OCI-M1 (cell line): ENCODE measurements at regions not wholly inside any gene's neighbourhood (a gene's known extent, or its start where the extent isn't known, plus 50 kb on each side); places are given as distances from the start of the nearest gene placed in this dataset.

Source experiments
- DNase-seq: peaks from one replicate; lab custom pipeline; 2025; lab: John Stamatoyannopoulos, UW

DNA sequence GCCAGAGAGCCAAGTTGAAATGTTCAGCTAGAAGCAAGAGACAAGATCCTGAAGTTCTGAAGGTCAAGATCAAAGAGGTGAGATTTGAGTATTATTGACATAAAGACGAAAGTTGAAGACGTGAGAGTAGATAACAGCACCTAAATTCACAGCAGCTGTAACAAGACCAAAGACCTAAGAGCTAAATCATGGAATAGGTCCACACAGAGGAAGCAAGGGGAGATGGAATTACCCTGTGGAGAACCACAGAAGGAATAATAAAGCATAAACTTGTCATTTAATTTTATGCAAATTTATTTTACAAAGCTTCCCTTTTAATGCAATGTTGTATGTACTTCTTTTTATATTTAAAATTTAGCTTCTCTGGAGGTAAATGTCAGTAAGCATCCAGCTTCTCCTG, 523.7 kb downstream of the NR2F1-AS1 start:
- DNase-seq = no peak

DNA sequence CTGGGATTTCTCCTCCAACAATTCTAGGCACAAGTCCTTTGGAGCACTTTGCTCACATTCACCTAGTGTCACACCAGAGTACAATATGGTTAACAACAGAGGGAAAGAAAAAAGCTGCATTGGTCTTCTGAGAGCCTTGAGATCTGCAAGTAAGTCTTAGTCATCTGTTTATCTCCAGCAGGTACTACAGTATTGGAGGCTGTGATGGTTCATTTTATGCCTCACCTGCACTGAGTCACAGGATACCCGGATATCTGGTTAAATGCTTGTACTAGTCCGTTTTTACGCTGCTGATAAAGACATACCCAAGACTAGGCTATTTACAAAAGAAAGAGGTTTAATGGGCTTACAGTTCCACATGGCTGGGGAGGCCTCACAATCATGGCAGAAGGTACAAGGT, 525.0 kb downstream of the NR2F1-AS1 start:
- DNase-seq = no peak

DNA sequence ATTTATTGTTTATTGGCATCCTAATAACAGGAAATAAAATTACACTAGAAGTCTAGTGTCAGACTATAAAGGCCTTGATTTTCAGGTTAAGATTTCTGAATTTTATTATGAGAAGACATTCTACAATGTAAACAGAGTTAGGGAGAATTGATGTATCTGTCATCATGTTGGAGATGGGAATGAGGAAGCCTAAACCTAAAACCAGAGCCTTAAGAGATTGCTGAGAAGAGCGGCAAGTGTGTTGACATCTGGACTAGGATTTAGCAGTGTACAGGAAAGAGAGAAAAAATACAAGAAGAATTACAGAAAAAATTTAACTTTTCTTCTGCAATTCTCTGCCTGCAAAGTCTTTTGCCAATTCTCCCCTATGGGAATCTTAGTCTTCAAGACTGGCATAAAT, 525.5 kb downstream of the NR2F1-AS1 start:
- no peak for DNase-seq

DNA sequence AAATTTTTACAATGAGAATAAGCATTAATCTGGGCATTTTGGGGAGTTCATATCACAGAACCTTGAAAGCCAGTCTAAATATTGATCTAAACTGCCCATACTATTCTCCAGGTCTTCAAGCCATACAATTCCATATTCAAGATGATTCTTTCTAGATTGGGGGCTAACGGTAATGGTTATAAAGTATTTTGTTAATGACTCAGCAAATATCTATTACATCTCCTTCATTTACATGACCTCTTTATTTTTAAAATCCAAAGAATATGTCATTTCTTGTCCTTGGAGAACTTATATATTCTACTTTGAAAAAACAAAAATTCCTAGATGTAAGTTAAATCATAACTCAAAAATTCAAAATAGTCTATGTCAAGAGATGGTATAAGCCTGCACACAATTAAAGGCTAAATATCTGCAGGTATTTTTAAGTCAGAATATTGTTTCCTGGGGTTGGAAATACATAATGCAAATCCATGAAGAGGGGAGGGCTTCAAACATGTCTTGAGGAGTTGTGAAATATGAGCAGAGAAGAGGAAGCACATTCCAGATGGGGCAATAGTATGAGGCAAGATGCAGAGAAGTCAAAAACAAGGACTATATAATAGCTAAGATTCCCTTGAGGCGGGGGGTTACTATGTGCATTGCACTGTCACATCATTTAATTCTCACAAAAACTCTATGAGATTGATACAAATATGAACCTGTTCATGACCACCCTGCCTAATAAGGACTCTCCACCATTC, 526.4 kb downstream of the NR2F1-AS1 start:
- DNase-seq = peak; percentile 29

DNA sequence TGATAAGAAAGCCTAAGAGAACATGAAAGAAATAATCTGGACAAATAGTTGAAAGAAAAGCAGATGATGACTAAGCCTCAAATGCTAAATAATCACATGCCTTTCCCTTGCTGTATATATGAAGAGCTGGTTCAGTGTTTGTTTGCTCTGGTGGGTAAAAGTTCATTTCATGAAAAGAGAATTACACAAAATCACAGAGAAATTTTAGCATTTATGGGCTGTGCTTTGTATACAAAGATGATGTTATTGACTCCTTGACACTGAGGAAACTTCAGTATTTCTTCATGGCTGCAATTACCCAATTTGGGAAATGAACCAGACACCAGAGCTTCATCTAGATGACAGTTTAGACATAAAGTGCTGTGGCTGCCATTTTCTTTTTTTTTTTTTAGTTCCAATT, 527.2 kb downstream of the NR2F1-AS1 start:
- no peak for DNase-seq

DNA sequence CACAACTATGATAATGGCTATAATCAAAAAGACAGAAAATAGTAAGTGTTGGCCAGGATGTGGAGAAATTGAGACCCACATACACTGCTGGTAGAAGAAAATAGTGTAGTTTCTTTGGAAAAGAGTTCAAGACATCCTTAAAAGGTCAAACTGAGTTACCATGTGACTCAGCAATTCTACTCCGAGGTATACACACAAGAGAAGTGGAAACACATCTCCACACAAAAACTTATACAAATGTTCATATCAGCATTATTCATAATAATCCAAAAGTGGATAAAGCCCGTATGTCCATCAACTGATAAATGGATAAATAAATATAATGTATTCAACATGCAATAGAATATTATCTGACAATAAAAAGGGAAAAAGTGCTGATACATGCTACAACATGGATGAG, 532.2 kb downstream of the NR2F1-AS1 start:
- no peak for DNase-seq

DNA sequence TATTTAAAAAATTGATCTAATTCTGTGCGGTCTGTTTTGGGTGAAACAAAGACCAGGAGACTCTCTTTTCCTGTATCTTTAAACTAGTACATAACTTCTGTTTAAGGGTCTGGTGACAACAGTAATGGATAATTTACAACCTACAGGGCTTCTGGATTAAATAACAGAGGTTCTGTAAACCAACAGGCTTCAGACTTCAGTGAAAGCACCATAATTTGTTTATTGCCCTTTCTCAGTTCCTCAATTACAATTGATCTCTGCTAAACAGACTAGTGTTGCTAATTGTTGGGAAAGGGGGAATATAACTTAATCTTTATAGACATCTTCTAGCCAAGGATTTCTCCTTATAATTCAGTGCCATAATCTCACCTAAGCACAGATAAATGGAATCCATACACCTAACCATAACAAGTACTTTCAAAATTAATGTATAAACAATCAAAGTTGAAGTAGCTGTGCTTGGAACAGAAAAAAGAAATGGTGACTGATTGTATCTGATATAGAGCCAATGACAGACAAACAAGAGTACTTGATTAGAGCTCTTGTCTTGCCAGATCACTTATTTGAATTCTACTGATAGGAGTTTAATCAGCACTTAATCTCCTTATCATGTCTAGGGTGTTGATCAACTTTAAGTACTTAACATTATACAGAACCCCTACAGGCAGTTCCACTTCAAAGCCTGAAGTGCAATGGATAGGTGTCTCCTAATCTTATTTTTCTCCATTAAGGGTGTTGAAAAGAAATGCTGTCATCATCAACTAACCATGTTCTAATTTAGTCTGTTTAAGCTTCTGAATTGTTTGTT, 536.0 kb downstream of the NR2F1-AS1 start:
- DNase-seq = no peak

DNA sequence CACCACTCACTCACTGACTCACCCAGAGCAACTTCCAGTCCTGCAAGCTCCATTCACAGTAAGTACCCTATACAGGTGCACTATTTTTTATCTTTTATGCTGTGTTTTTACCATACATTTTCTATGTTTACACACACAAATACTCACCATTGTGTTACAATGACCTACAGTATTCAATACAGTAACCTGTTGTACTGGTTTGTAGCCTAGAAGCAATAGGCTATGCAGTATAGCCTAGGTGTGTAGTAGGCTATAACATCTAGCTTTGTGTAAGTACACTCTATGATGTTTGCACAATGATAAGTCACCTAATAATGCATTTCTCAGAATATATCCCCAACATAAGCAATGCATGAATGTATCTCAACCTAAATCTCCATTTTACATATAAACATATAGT, 541.1 kb downstream of the NR2F1-AS1 start:
- DNase-seq = no peak

DNA sequence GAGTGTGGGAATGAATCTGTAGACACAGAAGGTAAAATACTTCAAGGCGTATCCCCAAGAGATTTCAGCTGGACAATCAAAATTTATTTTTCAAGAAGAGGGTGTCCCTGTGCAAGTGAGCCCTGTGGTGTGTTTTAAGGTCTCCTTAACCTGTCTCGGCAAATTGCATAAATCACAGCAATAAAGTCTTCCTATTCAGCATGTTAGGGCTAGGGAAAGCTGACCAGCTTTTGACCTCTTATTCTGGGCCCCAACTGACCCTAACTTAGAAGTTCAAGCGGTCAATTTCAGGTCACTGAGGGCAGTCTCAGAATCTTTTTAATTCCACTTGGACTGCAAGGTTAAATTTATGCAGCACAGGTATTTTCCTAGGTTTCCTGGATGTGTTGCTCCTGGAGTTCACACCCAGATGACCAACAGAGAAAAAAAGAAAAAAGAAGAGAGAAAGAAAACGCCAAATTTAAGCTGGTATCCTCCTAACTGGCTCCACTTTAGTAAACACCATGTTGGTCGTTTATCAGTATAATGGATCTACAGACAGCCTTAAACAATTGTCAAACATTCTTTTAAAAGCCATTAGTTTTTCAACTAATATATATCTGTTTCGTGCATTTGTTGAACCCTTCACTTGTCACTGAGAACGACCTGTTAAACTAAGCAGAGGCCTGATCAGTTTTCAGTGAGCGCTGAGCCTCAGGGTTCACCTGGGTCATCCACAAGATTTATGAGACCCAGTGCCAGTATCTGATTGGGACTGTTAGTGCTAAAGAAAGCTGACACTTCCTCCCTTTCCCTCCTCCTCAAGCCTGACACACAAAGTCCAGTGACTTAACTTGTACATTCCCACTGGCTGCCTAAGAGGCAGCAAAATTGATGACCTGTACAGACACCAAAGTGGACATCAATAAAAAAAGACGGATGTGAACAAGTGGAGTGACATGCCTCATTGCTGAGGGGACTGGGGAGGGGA, 546.1 kb downstream of the NR2F1-AS1 start:
- no peak for DNase-seq

DNA sequence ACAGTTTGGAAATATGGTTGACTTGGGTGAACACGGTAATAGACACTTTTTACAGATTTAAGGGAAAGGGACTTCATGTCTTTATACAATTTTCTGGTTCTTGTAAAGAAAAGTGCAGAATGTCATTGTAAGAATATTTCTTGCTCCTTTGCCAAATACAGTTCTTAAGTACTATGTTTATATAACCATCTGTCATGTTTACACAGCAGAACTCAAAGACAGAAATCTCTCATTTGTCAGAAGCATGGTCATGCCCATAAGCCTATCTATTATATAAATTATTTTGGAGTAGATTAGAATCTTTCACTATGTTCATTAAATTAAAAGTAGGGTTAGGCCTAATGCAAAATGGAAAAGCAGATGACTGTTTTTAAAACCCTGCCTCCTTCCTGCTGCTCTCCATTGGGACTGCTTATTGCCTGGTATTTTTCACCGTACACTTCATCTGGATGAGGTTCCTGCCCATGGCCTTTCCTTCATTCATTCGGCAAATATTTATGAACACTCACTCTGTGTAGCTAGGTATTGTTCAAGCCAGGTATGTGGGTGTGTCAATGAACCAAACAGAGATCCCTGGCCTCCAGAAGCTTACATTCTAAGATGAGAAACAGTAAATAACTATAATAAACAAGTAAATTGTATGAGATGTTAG, 558.1 kb downstream of the NR2F1-AS1 start:
- DNase-seq = no peak

DNA sequence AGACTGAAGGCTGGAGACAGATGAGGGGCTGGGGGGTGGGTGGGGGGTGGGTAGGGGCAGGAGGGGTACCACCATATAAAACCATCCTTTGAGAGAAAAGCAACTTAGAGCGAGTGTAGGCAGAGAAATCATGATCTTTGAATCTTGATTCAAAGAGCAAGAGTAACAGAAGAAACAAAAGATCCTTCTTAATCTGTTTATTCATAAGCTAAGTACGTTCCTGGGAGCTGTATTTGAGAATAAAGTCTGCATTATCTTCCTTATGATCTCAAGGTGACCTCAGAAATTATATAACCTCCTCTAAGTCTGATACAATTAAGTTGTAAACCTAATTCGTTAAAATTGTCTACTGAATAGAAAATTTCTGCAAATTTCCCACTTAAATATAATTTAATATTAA, 558.8 kb downstream of the NR2F1-AS1 start:
- DNase-seq = no peak

DNA sequence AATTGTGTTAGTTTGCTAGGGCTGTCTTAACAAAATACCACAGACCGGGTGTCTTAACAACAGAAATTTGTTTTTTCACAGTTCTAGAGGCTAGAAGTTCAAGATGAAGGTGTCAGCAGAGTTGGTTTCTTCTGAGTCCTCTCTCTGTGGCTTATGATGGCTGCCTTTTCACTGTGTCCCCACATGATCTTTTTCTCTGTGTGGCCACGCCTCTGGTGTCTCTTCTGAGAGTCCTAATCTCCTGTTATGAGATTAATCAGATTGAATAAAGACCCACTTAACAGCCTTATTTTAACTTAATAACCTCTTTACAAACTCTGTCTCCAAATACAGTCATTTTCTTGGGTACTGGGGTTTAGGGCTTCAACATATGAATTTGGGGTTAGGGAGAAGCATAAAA, 561.1 kb downstream of the NR2F1-AS1 start:
- no peak for DNase-seq

DNA sequence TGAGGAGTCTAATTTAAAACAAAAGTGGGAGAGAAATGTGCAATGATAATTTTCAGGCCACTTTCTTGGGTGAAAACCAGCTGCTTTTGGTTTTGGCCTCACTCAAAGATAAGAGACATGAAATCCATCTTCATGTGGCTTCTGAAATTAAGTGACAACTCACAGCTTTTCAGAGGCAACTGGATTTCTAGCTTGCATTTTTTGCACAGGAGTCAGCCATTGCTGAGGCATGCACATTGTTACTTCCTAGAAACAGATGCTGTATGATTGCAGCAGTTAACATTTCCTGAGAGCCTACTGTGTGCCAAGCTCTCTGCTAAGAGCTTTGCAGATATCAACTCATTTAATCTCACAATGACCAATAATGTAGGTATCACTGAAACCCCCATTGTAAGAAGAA, 562.6 kb downstream of the NR2F1-AS1 start:
- DNase-seq = peak; percentile 27

DNA sequence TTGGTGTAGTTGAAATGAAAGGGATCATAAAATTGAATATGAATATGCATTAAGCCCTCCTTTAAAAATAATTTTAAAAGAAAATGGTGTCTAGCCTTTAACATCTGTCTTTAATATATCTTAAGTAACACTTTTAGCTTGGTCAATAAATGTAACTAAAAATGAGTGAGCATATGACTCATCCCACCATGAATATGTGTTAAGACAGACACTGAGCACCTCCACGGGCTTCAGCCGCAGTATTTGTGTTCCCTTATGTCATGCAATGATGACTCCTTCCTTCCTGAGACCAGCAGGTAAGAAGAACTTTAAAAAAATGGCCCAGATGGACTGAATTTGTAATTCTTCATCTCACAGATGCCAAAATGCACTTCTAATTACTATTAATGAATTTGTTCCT, 563.2 kb downstream of the NR2F1-AS1 start:
- no peak for DNase-seq

DNA sequence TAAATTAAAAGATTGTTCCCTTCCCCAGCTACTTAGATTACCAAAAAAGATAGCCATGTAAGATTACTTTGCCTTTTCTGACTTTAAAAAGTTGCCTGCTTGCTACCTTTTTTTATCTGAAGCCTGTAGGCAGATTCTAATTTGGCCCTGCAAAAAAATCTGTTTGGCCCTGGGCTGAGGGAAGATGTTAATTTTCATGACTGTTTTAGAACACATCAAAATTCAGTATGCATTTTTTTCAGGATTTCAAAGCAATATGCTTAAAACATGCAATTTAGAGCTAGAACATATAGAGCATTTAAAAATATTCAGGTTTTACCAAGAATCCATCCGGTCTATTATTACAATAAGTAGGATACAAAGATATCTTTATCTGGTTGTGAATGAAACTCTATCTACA, 563.6 kb downstream of the NR2F1-AS1 start:
- no peak for DNase-seq

DNA sequence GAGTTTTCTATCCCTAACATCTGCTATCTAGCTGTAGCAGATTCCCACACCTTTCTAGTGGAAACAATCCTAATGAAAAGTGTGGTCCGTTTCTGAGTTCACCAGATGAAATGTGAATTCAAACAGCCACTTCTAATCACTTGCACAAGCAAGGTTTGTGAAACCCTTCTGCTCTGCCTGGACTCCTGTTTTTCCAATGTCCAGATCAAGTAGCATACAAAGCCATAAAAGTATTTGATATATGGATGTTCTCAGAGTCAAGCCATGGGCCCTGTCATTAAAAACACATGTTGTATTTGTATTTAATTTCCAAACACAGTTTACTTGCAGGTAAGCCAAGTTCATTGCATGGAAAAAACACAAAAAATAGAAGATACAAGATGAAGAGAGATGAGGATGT, 570.4 kb downstream of the NR2F1-AS1 start:
- DNase-seq = no peak

DNA sequence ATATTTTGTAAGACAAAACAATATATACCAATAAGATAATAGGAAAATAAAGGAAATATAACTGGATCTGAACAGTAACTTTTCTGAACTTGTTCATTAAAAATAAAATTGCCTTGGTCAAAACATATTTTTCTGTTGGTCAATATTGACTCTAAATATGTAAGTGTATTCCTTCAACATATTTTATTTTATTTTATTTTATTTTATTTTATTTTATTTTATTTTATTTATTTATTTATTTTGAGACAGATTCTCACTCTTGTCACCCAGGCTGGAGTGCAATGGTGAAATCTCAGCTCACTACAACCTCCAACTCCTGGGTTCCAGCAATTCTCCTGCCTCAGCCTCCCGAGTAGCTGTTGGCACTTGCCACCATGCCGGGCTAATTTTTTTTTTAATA, 571.0 kb downstream of the NR2F1-AS1 start:
- no peak for DNase-seq

DNA sequence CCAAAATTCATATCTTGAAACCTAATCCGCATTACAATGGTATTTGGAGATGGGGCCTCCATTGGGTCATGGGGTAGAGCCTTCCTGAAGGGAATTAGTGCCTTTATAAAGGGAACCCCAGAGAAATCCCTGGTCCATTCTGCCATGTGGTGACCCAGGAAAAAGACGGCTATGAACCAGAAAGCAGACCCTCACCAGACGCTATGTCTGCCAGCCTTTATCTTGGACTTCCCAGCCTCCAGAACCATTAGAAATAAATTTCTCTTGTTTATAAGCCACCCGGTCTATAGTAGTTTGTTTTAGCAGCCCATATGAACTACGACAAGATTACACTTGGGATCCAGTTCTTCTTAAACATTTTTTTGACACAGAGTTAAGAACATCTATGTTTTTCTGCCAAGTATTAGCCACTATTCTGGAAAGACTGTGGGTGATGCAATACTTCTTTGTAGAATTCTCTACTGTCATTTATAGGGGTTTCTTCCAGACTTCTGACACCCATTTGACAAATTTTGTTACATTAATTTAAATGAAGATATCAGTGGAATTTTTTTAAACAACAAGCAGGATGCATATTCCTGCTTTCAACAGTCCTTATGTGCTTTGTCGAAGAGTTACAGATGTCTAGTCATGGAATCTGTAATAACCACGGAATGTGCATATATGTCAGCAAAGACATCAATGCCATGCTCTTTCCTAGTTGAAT, 572.4 kb downstream of the NR2F1-AS1 start:
- no peak for DNase-seq

DNA sequence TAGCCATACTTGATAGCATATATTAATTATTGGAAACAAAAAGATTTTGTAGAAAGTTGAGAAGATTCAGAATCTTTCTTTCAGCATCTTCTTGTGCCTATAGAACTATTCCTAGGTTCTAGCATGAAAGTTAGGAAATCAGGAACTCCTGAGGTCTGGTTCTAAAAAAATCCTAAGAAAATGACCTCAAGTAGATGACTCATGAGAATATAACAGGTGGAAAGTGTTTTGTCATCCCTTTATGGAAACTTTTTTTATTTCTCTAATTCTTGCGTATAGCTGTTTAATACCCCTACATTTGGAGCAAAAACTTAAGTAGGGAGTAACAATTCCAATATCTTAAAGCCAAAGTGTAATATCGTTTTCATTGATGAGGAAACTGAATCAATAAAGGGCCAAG, 574.1 kb downstream of the NR2F1-AS1 start:
- DNase-seq = no peak

DNA sequence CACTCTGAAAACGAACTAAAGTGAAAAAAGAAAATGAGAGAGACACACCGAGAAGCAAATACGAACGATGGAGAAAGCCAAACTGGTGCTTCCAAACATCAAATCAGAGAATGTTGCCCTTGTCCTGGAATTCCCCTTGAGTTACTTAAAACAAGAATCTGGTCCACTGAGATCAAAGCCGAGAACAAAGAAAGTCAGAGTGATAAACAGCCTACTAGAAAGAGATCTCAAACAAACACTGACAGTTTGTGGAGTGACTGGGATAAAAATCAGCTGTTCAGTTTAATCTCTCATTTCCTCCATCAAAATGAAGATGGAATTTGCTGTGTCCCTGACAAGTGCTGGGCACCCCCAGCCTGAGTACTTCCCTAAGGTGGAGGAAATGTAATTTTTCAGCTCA, 582.6 kb downstream of the NR2F1-AS1 start:
- DNase-seq = peak; percentile 7

DNA sequence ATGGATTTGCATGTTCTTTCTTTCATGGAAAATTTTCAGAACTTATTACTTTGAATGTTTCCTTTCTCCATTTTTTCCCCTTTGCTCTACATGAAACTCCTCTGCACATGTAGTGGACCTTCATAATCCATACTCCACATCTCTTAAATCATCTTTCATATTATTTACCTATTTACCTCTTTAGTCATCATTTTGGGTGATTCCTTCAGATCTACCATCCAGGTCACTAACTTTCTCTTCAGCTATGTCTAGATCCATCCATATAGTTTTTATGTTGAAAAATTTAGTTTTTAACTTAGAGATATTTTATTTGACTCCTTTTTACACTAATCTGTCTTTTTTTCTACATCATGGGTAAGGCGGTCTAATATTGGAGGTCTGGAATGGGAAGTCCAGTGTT, 586.6 kb downstream of the NR2F1-AS1 start:
- DNase-seq = no peak
